ENCODE measurements at regions not wholly inside any gene's neighbourhood (a gene's known extent, or its start where the extent isn't known, plus 50 kb on each side); places are given as distances from the start of the nearest gene placed in this dataset.

GRCh38 chr2:151032741-151033191 is 228.9 kb downstream of the RBM43 start:
- Histone ChIP-seq H3K27ac (no peak overlapping the region), H3K4me1 (no peaks in the 10 kb centered on the region), H3K4me3 (no peak overlapping the region), H3K9me3 (no peaks in the 10 kb centered on the region), H3K36me3 (no peaks in the 10 kb centered on the region), H3K27me3 (no peaks in the 10 kb centered on the region)
- peak in 2 of 4 donors; percentile 19 to 30 for ATAC-seq
- no peak for FAIRE-seq
- WGBS, 2 donors: 60 to 65% methylated on average over 2 of the region's 2 CpGs
- DNase-seq: no peak
- TF ChIP-seq, protein P1, sequence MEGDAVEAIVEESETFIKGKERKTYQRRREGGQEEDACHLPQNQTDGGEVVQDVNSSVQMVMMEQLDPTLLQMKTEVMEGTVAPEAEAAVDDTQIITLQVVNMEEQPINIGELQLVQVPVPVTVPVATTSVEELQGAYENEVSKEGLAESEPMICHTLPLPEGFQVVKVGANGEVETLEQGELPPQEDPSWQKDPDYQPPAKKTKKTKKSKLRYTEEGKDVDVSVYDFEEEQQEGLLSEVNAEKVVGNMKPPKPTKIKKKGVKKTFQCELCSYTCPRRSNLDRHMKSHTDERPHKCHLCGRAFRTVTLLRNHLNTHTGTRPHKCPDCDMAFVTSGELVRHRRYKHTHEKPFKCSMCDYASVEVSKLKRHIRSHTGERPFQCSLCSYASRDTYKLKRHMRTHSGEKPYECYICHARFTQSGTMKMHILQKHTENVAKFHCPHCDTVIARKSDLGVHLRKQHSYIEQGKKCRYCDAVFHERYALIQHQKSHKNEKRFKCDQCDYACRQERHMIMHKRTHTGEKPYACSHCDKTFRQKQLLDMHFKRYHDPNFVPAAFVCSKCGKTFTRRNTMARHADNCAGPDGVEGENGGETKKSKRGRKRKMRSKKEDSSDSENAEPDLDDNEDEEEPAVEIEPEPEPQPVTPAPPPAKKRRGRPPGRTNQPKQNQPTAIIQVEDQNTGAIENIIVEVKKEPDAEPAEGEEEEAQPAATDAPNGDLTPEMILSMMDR (IDR thresholded peaks at IDR 0.05): no peak
- intact Hi-C loops (cut with DNase I): no loop called here

DNA sequence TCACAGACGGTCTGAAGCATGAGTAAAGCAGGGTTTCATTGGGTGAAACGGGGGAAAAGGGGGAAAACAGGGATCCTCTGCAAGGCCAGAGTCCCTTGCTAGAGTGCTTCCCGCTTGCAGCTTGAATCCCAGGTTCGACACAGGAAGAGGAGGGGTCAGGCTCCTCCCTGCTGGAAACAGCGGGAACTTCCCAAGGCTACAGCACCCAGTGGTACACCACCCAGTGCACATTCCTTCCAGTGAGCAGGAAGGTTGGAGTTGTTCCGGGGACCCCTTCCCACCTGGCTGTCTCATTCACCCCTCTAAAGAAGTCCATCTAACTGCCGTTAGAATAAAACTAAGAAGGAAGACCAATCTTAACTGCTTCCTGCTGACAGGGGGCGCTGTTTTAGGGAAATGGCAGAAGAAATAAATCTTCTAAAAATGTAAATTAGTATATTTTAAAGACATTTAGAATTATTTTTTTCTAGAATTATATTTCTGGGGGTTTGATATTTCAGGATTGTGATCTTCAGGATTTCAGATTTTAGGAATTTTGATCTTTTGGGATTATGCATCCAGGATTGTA is 230.9 kb downstream of the RBM43 start:
- 68 to 77% methylated on average over 8 of the region's 8 CpGs for WGBS, 2 donors
- H3K9me3 ChIP-seq: no peaks in the 10 kb centered on the region
- H3K27me3 ChIP-seq: no peaks in the 10 kb centered on the region
- H3K36me3 ChIP-seq: no peaks in the 10 kb centered on the region
- H3K27ac ChIP-seq: no peak overlapping the region
- no peak for DNase-seq
- ATAC-seq: no peak
- TF ChIP-seq, protein P1 (IDR thresholded peaks at IDR 0.05): no peak
- no peak overlapping the region for H3K4me3 ChIP-seq
- no peak for FAIRE-seq
- no peaks in the 10 kb centered on the region for H3K4me1 ChIP-seq
- intact Hi-C loops (cut with DNase I): no loop called here

- TF ChIP-seq, protein P1 (IDR thresholded peaks at IDR 0.05): no peak
- 64 to 76% methylated on average over 4 of the region's 4 CpGs for WGBS, 2 donors
- H3K36me3 ChIP-seq: no peaks in the 10 kb centered on the region
- intact Hi-C loops (cut with DNase I): no loop called here
- DNase-seq (no peak), FAIRE-seq (no peak), ATAC-seq (peak in 1 of 4 donors; percentile 36)
- H3K9me3 ChIP-seq: no peaks in the 10 kb centered on the region
- no peak overlapping the region for H3K4me3 ChIP-seq
- no peaks in the 10 kb centered on the region for H3K4me1 ChIP-seq
- H3K27me3 ChIP-seq: no peaks in the 10 kb centered on the region
- H3K27ac ChIP-seq: no peak overlapping the region
Observed at GRCh38 chr2:151029406-151030157, 232.1 kb downstream of the RBM43 start.

DNA sequence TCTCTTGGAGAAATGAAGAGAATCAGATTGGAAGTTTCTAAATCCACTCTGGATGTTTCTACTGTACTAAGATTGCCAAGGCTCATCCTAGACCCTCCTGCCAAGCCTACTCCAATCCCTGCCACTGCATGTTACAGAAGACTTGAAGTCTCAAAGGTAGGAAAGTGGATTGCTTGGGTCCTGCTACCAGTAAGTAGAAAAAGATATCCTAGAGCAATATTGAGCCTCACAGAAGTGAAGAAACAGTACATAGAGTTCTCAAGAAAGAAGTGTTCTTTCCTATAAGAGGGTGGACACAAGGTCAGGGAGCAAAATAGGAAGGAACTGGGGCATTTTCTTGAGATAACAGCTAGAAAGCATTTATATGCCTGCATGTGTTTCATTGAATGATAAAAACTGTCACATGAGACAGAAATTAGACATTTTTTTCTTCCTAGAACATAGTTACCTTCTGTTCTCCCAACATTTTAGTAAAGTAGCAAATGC is 232.9 kb downstream of the RBM43 start:
- no peak for ATAC-seq
- no peak for DNase-seq
- H3K27me3 ChIP-seq: no peaks in the 10 kb centered on the region
- H3K36me3 ChIP-seq: no peaks in the 10 kb centered on the region
- H3K4me1 ChIP-seq: no peaks in the 10 kb centered on the region
- H3K9me3 ChIP-seq: no peaks in the 10 kb centered on the region
- FAIRE-seq: no peak
- no peak overlapping the region for H3K4me3 ChIP-seq
- intact Hi-C loops (cut with DNase I): no loop called here
- H3K27ac ChIP-seq: no peak overlapping the region
- TF ChIP-seq, protein P1 (IDR thresholded peaks at IDR 0.05): no peak

DNA sequence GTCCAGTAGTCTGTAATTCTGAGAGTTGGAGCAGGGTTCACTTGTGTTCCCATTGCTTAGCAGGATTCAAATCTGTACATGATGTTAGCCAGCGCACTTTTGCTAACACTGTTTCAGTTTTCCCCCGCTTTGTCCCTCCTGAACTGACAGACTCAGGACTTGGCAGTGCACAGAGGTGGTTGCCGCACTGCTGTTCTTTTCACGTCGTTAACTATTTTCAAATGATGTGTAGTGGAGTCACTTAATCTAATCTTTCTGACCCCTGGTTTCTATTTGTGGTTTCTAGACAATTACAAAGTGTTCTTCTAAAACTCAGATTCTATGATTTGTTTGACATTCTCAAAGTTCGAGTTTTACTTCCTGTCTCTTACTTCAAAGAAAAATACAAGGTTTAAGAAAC is 234.5 kb downstream of the RBM43 start:
- Histone ChIP-seq H3K36me3 (no peaks in the 10 kb centered on the region), H3K9me3 (no peaks in the 10 kb centered on the region), H3K27me3 (no peaks in the 10 kb centered on the region), H3K4me1 (no peaks in the 10 kb centered on the region), H3K4me3 (no peak overlapping the region), H3K27ac (no peak overlapping the region)
- FAIRE-seq (no peak), DNase-seq (no peak), ATAC-seq (no peak)
- TF ChIP-seq, protein P1 (IDR thresholded peaks at IDR 0.05): no peak
- intact Hi-C loops (cut with DNase I): no loop called here
- WGBS, 2 donors: 51 to 54% methylated on average over 6 of the region's 6 CpGs
